OCI-LY3 (cell line): ENCODE measurements at regions not wholly inside any gene's neighbourhood (a gene's known extent, or its start where the extent isn't known, plus 50 kb on each side); places are given as distances from the start of the nearest gene placed in this dataset.
"Not testable (repeated sequence)": the region's sequence is repeated elsewhere in the genome, so short reads cannot be mapped to it uniquely, and the experiment has no call there.

Experiments
- EZH2phosphoT487 ChIP-seq: fragments of 200-600 bp; shearing (Covaris generic); IDR thresholded peaks from 2 replicates; pipeline ENCODE4 v1.6.1; 2018; ENCODE audit warnings: antibody characterized with exemption, mixed run types, low read depth
- TF ChIP-seq, protein P1 (sequence below): fragments of 200-600, 300-600 bp; sonication (generic); IDR thresholded peaks from 2 replicates; pipeline ENCODE4 v1.5.1; 2014; ENCODE audit warnings: antibody characterized with exemption, low read length, low read depth

DNA sequence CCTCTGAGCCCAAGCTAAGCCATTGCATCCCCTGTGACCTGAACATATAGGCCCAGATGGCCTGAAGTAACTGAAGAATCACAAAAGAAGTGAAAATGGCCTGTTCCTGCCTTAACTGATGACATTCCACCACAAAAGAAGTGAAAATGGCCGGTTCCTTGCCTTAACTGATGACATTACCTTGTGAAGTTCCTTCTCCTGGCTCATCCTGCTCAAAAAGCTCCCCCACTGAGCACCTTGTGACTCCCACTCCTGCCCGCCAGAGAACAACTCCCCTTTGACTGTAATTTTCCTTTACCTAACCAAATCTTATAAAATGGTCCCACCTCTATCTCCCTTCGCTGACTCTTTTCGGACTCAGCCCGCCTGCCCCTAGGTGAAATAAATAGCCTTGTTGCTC lies 399.5 kb upstream of the ZNF804A start:
- TF ChIP-seq, protein P1, sequence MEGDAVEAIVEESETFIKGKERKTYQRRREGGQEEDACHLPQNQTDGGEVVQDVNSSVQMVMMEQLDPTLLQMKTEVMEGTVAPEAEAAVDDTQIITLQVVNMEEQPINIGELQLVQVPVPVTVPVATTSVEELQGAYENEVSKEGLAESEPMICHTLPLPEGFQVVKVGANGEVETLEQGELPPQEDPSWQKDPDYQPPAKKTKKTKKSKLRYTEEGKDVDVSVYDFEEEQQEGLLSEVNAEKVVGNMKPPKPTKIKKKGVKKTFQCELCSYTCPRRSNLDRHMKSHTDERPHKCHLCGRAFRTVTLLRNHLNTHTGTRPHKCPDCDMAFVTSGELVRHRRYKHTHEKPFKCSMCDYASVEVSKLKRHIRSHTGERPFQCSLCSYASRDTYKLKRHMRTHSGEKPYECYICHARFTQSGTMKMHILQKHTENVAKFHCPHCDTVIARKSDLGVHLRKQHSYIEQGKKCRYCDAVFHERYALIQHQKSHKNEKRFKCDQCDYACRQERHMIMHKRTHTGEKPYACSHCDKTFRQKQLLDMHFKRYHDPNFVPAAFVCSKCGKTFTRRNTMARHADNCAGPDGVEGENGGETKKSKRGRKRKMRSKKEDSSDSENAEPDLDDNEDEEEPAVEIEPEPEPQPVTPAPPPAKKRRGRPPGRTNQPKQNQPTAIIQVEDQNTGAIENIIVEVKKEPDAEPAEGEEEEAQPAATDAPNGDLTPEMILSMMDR, result not testable (repeated sequence)
- not testable (repeated sequence) for TF ChIP-seq EZH2phosphoT487
